Erythroblast (primary cell): ENCODE measurements at regions not wholly inside any gene's neighbourhood (a gene's known extent, or its start where the extent isn't known, plus 50 kb on each side); places are given as distances from the start of the nearest gene placed in this dataset.
"Not testable (repeated sequence)": the region's sequence is repeated elsewhere in the genome, so short reads cannot be mapped to it uniquely, and the experiment has no call there.

Source experiments
- DNase-seq, 2 experiments: peaks; one replicate each; lab custom pipeline; 2025; lab: John Stamatoyannopoulos, UW
- GATA1 ChIP-seq: IDR thresholded peaks from 2 replicates; pipeline ENCODE4 v1.6.1; 2011; ENCODE audit warnings: low read depth, mild to moderate bottlenecking, control low read depth, low read length, moderate library complexity
- POLR2A ChIP-seq: IDR thresholded peaks from 2 replicates; pipeline ENCODE4 v1.6.1; 2011; ENCODE audit warnings: mild to moderate bottlenecking, low read length

DNA sequence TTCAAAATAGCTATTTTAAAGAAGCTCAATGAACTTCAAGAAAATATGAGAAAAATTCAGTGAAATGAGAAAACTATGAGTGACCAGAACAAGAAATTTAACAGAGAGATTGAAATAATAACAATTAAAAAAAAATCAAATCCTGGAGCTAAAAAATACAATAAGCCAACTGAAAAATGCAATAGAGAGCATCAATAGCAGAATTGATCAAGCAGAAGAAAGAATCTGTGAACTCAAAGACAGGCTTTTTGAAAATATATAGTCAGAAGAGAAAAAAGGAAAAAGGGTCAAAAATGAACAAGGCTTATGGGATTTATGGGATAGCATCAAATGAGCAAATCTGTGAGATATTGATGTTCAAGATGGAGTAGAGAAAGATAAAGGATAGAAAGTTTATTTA lies 133.0 kb downstream of the OTUD1 start:
- TF ChIP-seq POLR2A (no peak), GATA1 (no peak)
- DNase-seq, result no peak

DNA sequence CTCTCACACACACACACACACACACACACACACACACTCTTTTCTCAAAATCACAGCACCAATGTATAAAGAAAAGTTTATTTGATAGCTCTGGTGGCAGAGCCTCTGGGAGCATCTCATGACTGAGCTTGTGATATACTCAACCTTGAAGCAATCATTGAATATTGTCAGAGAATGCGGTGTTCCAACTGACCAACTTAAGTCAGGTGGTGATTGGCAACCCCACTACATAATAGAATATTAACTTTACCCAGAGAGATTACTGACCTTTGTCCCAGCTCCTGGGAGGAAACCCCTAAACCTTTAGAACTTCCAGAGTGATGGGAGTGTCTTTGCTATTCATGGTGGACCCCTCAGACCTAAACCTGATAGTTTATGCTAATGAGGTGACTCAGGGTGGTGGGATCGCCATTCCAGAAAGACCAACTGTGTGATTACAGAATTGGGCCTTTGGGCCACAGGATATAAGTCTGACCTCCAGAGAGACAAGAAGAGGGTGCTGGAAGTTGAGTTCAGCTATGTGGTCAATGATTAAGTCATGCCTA lies 143.1 kb downstream of the OTUD1 start:
- TF ChIP-seq GATA1 (no peak), POLR2A (no peak)
- DNase-seq, result no peak

DNA sequence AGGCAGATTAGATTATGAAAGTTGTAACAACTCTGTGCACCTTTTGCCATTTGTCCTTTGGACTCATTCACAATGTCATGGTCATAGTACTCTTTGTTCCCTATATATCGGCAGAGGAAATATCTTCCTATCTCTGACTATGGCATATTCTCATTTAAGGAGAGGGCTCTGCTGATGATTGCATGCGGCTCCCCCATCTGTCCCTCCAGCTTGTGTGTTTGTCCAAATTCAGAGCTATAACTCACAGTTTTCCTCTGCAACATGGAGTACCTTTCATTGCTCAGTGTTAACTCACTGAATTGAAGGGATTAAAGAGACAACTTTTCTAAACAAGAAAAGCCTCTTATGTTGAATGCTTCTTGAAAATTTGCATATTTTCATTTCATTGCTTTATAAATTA lies 145.5 kb downstream of the OTUD1 start:
- TF ChIP-seq POLR2A (no peak), GATA1 (no peak)
- no peak for DNase-seq

DNA sequence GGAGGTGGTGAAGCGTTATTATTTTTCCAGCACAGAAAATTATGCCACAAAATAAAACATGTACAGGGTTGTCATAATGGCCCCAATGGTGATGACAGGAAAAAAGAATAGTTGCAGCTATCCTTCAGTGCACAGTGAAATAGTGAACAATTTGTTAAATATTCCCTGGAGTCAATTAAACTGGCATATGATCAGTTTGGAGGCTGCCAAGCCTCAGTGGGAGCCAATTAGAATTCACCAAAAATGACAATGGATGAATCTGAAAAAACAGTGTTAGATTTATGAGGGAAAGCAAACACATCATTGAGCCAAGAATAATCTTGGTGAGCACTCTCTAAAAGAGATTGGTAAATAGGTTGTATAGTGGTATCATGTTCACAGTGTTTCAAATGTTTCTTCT lies 146.3 kb downstream of the OTUD1 start:
- TF ChIP-seq GATA1 (no peak), POLR2A (no peak)
- DNase-seq, result no peak

DNA sequence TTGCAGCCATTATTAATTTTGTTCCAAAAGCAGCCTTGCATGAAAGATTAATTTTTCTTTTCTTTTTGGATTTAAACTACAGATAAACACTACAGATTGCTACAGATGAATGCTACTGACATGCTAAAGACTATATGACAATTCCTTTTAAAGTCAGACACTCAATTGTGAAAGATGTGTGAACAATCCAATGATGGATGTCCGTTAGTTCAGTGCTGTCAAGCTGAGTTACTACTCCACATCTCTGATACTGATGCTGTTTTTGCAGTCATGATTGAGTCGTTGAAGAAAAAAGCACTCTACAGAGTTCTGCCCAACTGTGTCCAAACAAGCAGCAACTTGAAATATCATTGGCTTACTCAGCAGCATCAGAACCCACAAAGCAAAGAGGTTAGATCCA lies 146.8 kb downstream of the OTUD1 start:
- DNase-seq, result no peak

DNA sequence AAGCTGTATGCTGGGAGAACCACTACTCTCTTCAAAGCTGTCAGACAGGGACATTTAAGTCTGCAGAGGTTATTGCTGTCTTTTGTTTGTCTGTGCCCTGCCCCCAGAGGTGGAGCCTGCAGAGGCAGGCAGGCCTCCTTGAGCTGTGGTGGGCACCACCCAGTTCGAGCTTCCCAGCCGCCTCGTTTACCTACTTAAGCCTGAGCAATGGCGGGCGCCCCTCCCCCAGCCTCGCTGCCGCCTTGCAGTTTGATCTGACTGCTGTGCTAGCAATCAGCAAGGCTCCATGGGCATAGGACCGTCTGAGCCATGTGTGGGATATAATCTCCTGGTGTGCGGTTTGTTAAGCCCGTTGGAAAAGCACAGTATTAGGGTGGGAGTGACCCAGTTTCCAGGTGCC lies 156.4 kb downstream of the OTUD1 start:
- DNase-seq, result not testable (repeated sequence)

More for the DNA sequence above, 146.8 kb downstream of the OTUD1 start:
- TF ChIP-seq GATA1 (no peak), POLR2A (no peak)

DNA sequence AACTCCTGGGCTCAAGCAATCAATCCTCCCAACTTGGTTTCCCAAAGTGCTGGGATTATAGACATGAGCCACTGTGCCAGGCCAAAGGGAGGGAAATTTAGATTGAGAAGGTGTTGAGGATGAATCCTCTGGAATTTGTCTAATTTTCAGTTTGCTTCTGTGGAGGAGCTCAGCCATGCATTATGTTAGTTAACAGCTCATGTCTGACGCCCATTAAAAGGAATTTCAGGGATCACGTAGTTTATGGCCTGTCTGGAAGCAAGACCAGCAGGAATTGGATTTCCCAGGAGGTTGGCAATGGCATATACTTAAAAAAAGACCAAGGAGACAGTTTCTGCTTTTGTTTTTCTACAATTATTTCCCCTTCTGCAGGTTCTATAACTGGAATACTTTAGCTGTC lies 165.7 kb downstream of the OTUD1 start:
- TF ChIP-seq POLR2A (no peak), GATA1 (no peak)
- DNase-seq, result no peak

DNA sequence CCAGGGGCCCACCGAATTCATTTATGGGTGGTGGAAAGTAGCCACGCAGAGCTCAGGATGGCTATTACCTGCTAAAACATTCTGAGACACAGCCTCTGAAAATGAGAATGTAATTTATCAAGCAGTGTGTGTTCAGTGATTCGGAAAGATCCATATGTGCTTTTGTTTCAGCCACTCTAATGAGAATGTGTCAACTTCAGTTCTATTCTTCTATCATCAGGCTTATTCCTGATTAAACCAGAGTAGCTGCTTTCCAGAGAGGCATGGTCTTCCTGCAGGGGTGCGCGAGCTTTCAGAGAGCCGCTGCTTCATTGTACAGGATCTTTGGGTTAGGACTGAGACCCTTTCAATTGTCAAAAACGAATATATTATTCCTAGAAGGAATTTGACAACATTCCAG lies 167.6 kb downstream of the OTUD1 start:
- no peak for TF ChIP-seq POLR2A
- no peak for DNase-seq

DNA sequence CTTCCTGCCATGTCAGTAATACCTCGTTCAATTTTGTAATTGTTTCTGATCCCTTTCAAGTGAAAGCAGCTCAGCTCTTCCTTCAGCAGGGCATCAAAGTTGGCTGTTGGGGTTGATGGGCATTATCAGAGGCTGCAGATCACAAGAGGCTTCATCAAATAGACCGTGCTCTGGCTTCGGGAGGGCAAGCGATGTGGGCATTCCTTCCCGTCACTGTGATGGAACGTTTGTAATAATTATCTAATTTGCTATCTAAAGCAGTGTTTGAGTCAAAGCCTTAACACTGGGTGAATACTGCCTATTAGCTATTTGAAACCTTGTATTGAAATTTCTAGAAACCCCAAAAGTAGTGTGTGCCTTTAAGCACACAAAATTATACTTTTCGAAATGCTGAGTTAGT lies 170.1 kb downstream of the OTUD1 start:
- TF ChIP-seq GATA1 (no peak), POLR2A (no peak)
- no peak for DNase-seq

DNA sequence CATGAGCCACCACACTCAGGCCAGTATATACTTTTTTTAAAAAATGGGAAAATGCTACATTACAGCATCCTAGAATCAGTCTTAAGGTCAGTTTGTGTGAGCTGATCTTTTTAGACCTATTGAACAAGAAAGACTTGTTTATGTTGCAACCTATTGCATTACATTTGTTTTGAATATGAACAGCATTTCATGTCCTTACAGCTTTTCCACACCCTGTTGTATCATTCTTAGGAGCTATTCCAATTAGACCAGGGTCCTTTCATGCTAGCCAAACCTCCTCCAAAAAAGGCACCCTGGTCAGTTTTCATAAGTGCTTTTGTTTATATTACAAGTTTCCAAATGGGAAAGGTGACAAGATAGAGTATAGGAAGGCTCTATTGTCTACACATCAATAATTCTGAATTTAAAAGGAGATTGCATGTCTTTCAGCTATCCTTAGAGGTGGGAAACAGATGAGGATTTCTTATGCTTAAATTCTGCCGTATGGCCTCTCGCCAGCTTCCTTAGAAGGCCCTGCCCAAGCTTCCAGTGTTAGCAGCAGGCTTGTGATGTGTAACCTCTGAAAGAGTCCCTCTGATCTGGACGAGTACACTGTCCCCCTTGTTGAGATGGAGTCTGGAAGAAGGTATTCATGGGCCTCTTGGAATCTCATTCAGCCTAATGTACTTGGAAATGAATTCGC lies 171.9 kb downstream of the OTUD1 start:
- TF ChIP-seq GATA1, result no peak
- TF ChIP-seq POLR2A, result no peak
- DNase-seq, result no peak

DNA sequence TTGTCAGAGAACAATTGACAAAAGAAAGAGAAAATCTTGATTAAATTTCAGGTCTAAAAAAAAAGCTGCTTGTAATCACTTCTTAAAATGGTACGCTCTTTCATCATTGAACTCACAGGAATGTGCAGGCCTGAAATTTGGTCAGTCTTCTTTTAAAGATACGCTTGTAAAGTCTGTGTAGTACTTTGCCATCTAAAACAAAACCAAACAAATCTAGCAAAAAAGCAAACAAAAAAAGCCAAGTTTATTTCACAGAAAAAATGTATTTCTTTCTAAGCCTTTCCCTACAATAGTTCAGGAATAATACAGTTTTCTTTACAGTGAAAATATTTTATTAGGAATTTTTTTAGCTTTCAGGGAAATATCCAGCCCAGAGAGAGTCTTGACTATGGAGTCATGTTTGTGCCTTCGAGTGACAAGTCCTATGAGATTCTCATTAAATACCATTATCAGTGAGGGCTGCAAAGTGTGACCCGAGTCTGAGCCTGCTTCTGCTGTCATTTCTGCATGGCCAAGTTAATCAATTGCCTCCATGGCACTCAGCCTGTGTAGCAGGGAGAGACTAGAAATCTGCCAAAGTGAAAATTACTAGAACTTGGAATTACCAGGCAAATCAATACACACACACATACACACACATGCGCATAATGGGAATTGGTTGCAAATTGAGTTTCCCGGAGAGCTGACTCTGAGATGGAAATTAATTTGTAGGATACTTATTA lies 172.6 kb downstream of the OTUD1 start:
- TF ChIP-seq GATA1 (no peak), POLR2A (no peak)
- no peak for DNase-seq

DNA sequence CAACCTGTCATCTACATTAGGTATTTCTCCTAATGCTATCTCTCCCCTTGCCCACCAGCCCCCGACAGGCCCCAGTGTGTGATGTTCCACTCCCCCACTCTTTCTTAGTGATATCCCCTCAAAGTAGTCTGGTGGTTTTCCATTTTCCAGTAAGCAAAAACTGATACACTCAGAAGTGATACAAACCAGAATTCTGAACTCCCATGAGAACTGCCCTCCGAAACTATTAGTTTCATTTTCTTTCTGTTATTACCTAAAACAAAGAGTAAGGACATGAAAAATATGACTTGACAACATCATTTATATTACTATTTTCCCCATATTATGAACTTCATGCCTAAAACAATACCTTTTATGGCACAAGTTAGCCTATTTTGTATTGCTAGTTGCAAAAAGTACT lies 175.0 kb downstream of the OTUD1 start:
- DNase-seq, result no peak
- no peak for TF ChIP-seq POLR2A

DNA sequence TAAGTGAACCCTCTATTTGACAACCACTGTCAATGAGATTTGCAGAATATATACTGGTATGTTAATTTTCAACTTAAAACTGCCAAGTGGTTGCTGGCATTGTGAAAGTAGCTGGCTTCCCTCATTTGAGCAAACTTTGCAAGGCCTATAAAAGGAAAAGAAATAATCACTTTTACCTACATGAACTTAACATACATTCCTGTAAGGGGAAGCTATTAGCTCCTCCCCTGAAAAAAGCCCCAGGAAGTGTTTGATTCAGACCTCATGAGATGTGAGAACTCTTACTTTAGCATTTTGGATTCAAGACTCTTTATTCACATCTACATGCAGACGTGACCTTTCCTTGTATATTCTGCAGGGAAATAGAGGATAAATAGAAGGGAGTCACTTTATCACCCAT lies 175.6 kb downstream of the OTUD1 start:
- no peak for DNase-seq

DNA sequence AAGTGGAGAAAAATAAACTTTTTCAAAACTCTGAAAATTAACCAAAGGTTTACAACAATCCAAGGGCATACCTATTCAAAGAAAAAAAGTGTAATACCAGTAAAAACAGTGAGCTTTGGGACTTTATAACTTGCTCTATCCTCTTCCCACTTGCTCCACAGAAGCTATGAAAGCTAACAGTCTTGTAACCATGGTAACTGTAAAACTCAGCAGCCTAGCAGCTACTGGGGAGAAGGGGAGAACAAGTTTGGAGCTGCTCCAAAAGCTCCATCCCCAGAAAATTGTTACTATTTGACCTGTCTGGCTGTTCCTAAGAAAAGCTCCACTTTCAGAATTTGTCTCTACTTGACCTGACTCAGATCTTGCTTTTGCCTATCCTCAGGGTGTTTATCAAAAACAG lies 191.5 kb downstream of the OTUD1 start:
- TF ChIP-seq GATA1 (no peak), POLR2A (no peak)
- no peak for DNase-seq

More for the DNA sequence above, 175.6 kb downstream of the OTUD1 start:
- TF ChIP-seq GATA1 (no peak), POLR2A (no peak)

DNA sequence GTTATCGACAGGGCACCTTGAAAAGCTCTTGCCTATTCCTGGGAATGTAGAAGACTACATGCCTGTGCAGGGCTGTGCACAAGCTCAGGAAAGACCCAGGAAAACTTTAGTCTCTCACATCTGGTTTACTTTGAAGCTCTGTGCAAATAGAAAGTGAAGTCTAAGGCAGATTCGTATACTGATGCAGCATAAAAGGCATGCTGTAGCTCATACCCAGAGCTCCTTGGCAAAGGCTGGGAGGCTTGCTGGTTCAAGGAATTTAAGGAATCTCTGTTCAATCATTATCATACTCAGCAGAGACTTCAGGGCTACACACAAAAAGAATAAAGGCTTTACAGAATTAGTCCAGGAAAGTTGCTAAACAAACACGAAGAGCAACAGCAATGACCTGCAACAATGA lies 192.0 kb downstream of the OTUD1 start:
- TF ChIP-seq POLR2A (no peak), GATA1 (no peak)
- no peak for DNase-seq
